Caco-2 (cell line): ENCODE measurements at regions not wholly inside any gene's neighbourhood (a gene's known extent, or its start where the extent isn't known, plus 50 kb on each side); places are given as distances from the start of the nearest gene placed in this dataset.

Experiments used
- BruUV-seq: library from RNA; stranded (reverse); fragments of 400-500 nt; replicated peaks from 2 replicates; lab custom pipeline; 2021; lab: Mats Ljungman, UMichigan
- CTCF ChIA-PET: fragments of 300-600 bp; sonication (Branson Sonifier 250); formaldehyde crosslinking; loops from one replicate; lab custom pipeline; 2022; ENCODE audit warnings: antibody characterized with exemption; lab: Charles Lee
- POLR2A ChIA-PET: fragments of 300-600 bp; sonication (Branson Sonifier 250); formaldehyde crosslinking; loops from one replicate; lab custom pipeline; 2022; ENCODE audit warnings: antibody characterized with exemption; lab: Charles Lee
- DNase-seq, 2 experiments: peaks; one replicate each; pipeline versions ENCODE4 v3.0.0 to v3.0.0-alpha.2; 2020 to 2022
- H3K27me3 ChIP-seq: replicated peaks from 2 replicates; pipeline ENCODE4 v1.6.0; 2011; ENCODE audit warnings: low read length; ENCODE audit not compliant: control insufficient read depth, insufficient read depth
- H3K36me3 ChIP-seq: 2 replicates; pipeline ENCODE4 v1.5.1; 2011; ENCODE audit warnings: low read length; ENCODE audit not compliant: control insufficient read depth, insufficient read depth
- H3K4me1 ChIP-seq: fragments of 250-450 bp; sonication (Bioruptor Pico); 2 replicates; pipeline ENCODE4 v1.5.1; 2020; ENCODE audit warnings: mild to moderate bottlenecking
- H3K4me3 ChIP-seq: 2 replicates; pipeline ENCODE4 v1.5.1; 2011; ENCODE audit warnings: low read depth, mild to moderate bottlenecking, control low read depth, low read length
- H3K9me3 ChIP-seq: fragments of 250-450 bp; sonication (Bioruptor Pico); 2 replicates; pipeline ENCODE4 v1.5.1; 2020; ENCODE audit warnings: mild to moderate bottlenecking, moderate library complexity
- H3K27ac Mint-ChIP-seq: one replicate; pipeline ENCODE4 v1.8.0; 2022; ENCODE audit warnings: mixed read lengths; ENCODE audit not compliant: unreplicated experiment
- H3K27me3 Mint-ChIP-seq: one replicate; pipeline ENCODE4 v1.8.0; 2022; ENCODE audit warnings: mixed read lengths; ENCODE audit not compliant: insufficient read depth, unreplicated experiment
- H3K36me3 Mint-ChIP-seq: one replicate; pipeline ENCODE4 v1.8.0; 2022; ENCODE audit warnings: mild to moderate bottlenecking, mixed read lengths; ENCODE audit not compliant: insufficient read depth, unreplicated experiment
- H3K4me1 Mint-ChIP-seq: one replicate; pipeline ENCODE4 v1.8.0; 2022; ENCODE audit warnings: low read depth, mixed read lengths; ENCODE audit not compliant: unreplicated experiment
- H3K4me3 Mint-ChIP-seq: one replicate; pipeline ENCODE4 v1.8.0; 2022; ENCODE audit warnings: mild to moderate bottlenecking, moderate library complexity, mixed read lengths; ENCODE audit not compliant: unreplicated experiment
- H3K9me3 Mint-ChIP-seq: one replicate; pipeline ENCODE4 v1.8.0; 2022; ENCODE audit warnings: mixed read lengths; ENCODE audit not compliant: unreplicated experiment
- CTCF ChIP-seq, 2 experiments: fragments of 200-600 bp in 1 of 2; IDR thresholded peaks; 1 replicate in 1 of 2; 2 replicates in 1 of 2; pipeline versions ENCODE4 v1.5.1 to v1.8.0; 2011 to 2022; ENCODE audit warnings: antibody characterized with exemption in 1 of 2, control low read depth in 1 of 2, inconsistent platforms in 1 of 2, low read depth in 1 of 2, low read length in 1 of 2, mild to moderate bottlenecking in 1 of 2, moderate library complexity in 1 of 2; ENCODE audit not compliant: insufficient read depth in 1 of 2, severe bottlenecking in 1 of 2, unreplicated experiment in 1 of 2
- intact Hi-C: fragments of 100-400 bp; cut with micrococcal nuclease; formaldehyde crosslinking; loops from one replicate; pipeline ENCODE4 v1.10.0; 2022; ENCODE audit not compliant: unreplicated experiment

GRCh38 chr17:71387456-71387855 is 733.4 kb upstream of the SOX9 start:
- Mint-ChIP-seq H3K4me1 (no peaks in the 10 kb centered on the region), H3K9me3 (peaks cover 10% of the 10 kb centered on the region), H3K27ac (no peak overlapping the region), H3K36me3 (no peaks in the 10 kb centered on the region), H3K27me3 (no peaks in the 10 kb centered on the region), H3K4me3 (no peak overlapping the region)
- ChIA-PET POLR2A (no interaction called here), CTCF (no interaction called here)
- intact Hi-C loops = no loop called here
- 0 out of 2 replicates have a peak, but pooled peaks cover 6% of the 10 kb centered on the region for H3K9me3 ChIP-seq
- 0 out of 2 replicates have a peak, but pooled peaks cover under 1% of the 10 kb centered on the region for H3K4me1 ChIP-seq
- no peak for TF ChIP-seq CTCF (IDR thresholded peaks at IDR 0.05; ENCODE audit: insufficient read depth in 1 of 2, low read depth in 1 of 2, low read length in 1 of 2, severe bottlenecking in 1 of 2, unreplicated experiment in 1 of 2)
- BruUV-seq = no TSS peak
- no peak for DNase-seq
- H3K4me3 ChIP-seq = no peak overlapping the region
- no peaks in the 10 kb centered on the region for H3K36me3 ChIP-seq
- H3K27me3 ChIP-seq = no peaks in the 10 kb centered on the region

GRCh38 chr17:71392715-71393567 is 727.9 kb upstream of the SOX9 start:
- no peaks in the 10 kb centered on the region for H3K36me3 Mint-ChIP-seq
- no peaks in the 10 kb centered on the region for H3K27me3 Mint-ChIP-seq
- TF ChIP-seq CTCF (IDR thresholded peaks at IDR 0.05; ENCODE audit: insufficient read depth in 1 of 2, low read depth in 1 of 2, low read length in 1 of 2, severe bottlenecking in 1 of 2, unreplicated experiment in 1 of 2) = no peak
- no peaks in the 10 kb centered on the region for H3K36me3 ChIP-seq
- no peaks in the 10 kb centered on the region for H3K9me3 ChIP-seq
- H3K27me3 ChIP-seq = no peaks in the 10 kb centered on the region
- no TSS peak for BruUV-seq
- H3K27ac Mint-ChIP-seq = no peak overlapping the region
- no peak overlapping the region for H3K4me3 Mint-ChIP-seq
- CTCF ChIA-PET = no interaction called here
- H3K4me1 ChIP-seq = no peaks in the 10 kb centered on the region
- POLR2A ChIA-PET = no interaction called here
- no peak for DNase-seq
- H3K4me1 Mint-ChIP-seq = no peaks in the 10 kb centered on the region
- no peak overlapping the region for H3K4me3 ChIP-seq
- intact Hi-C loops = no loop called here
- H3K9me3 Mint-ChIP-seq = peaks cover 10% of the 10 kb centered on the region

GRCh38 chr17:71395901-71396300 is 724.9 kb upstream of the SOX9 start:
- no peaks in the 10 kb centered on the region for H3K36me3 Mint-ChIP-seq
- H3K4me3 Mint-ChIP-seq = no peak overlapping the region
- H3K27me3 Mint-ChIP-seq = no peaks in the 10 kb centered on the region
- ChIA-PET CTCF (no interaction called here), POLR2A (no interaction called here)
- intact Hi-C loops = no loop called here
- H3K9me3 Mint-ChIP-seq = no peaks in the 10 kb centered on the region
- no peak for TF ChIP-seq CTCF (IDR thresholded peaks at IDR 0.05; ENCODE audit: insufficient read depth in 1 of 2, low read depth in 1 of 2, low read length in 1 of 2, severe bottlenecking in 1 of 2, unreplicated experiment in 1 of 2)
- Histone ChIP-seq H3K4me1 (no peaks in the 10 kb centered on the region), H3K4me3 (no peak overlapping the region), H3K9me3 (no peaks in the 10 kb centered on the region), H3K36me3 (no peaks in the 10 kb centered on the region), H3K27me3 (no peaks in the 10 kb centered on the region)
- H3K27ac Mint-ChIP-seq = no peak overlapping the region
- no peaks in the 10 kb centered on the region for H3K4me1 Mint-ChIP-seq
- DNase-seq = no peak
- no TSS peak for BruUV-seq
